Vagina (tissue), 2 donors: ENCODE measurements at regions not wholly inside any gene's neighbourhood (a gene's known extent, or its start where the extent isn't known, plus 50 kb on each side); places are given as distances from the start of the nearest gene placed in this dataset.

Experiments used
- POLR2AphosphoS5 ChIP-seq, 2 donors: sonication (generic); formaldehyde crosslinking; IDR thresholded peaks; one replicate each; pipeline ENCODE4 v1.9.0; 2017; ENCODE audit warnings: antibody characterized with exemption in 2 of 2, mild to moderate bottlenecking in 2 of 2, low read depth in 1 of 2; ENCODE audit not compliant: insufficient read depth in 1 of 2
- TF ChIP-seq, protein P1 (sequence below), 3 experiments: fragments of 450-650 bp in 2 of 3; fragments of 200-600 bp in 1 of 3; sonication (generic) in 1 of 3; IDR thresholded peaks; one replicate each; pipeline ENCODE4 v1.5.1; 2017 to 2019; ENCODE audit warnings: antibody characterized with exemption in 3 of 3, mild to moderate bottlenecking in 2 of 3, moderate library complexity in 2 of 3

GRCh38 chr1:185396126-185396525, 79.1 kb upstream of the IVNS1ABP start:
- no peak for TF ChIP-seq POLR2AphosphoS5 (IDR thresholded peaks at IDR 0.05; ENCODE audit: insufficient read depth in 1 of 2, low read depth in 1 of 2)
- TF ChIP-seq, protein P1, sequence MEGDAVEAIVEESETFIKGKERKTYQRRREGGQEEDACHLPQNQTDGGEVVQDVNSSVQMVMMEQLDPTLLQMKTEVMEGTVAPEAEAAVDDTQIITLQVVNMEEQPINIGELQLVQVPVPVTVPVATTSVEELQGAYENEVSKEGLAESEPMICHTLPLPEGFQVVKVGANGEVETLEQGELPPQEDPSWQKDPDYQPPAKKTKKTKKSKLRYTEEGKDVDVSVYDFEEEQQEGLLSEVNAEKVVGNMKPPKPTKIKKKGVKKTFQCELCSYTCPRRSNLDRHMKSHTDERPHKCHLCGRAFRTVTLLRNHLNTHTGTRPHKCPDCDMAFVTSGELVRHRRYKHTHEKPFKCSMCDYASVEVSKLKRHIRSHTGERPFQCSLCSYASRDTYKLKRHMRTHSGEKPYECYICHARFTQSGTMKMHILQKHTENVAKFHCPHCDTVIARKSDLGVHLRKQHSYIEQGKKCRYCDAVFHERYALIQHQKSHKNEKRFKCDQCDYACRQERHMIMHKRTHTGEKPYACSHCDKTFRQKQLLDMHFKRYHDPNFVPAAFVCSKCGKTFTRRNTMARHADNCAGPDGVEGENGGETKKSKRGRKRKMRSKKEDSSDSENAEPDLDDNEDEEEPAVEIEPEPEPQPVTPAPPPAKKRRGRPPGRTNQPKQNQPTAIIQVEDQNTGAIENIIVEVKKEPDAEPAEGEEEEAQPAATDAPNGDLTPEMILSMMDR (IDR thresholded peaks at IDR 0.05), result no peak
